ENCODE measurements at regions not wholly inside any gene's neighbourhood (a gene's known extent, or its start where the extent isn't known, plus 50 kb on each side); places are given as distances from the start of the nearest gene placed in this dataset.

- TF ChIP-seq CTCF (conservative IDR thresholded peaks at IDR 0.05; ENCODE audit: low read length) (no peak), EZH2phosphoT487 (IDR thresholded peaks at IDR 0.05; ENCODE audit: borderline replicate concordance, low read depth, low read length) (no peak)
Observed at GRCh38 chr2:195382186-195382585, 274.8 kb upstream of the SLC39A10 start.
